ENCODE measurements at regions not wholly inside any gene's neighbourhood (a gene's known extent, or its start where the extent isn't known, plus 50 kb on each side); places are given as distances from the start of the nearest gene placed in this dataset.

DNA sequence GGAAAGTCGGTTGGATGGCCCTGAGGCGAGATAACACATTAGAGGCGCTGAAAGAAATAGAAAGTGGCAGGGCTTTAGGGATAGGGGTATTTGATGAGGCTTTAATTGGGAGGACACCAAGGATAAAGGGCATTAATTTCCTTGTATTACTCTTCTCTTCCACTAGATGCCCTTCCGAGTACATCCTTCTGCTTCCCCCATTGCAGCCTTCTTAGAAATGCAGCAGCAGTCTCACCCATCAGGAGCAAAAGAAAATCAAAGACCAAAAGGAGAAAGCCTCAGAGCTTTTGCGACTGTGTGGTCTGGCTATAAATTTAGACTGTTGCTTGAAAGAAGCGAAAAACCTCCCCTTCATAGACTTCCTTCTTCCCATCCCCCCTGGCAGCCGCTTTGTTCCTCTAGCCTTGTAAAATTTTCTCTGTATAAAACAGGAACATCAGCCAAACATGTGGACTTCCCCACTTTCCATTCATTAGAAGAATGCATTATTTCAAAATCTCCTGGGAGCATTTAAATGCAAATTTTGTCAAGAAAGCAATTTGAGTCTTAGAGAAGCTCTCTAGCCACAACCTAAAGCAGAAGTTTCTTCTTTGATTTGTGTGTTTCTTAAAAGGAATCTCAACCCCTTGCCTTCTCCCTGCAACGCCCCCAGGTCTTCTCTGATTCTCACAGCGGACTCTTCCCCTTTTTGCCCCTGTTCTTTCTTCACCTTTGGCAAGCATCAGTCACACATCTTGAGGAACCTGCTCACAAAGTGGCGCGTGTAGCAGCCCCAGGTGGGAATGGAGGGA is 76.6 kb downstream of the NDUFS5 start:
- DNase-seq (ENCODE audit: low read depth, low spot score) (peak; percentile 84), ATAC-seq (peak; percentile 54), FAIRE-seq (peak; percentile 69)
- Histone ChIP-seq H2AFZ (ENCODE audit: control insufficient read depth, low read depth, low read length) (peak overlapping the region; percentile 75), H3K9ac (ENCODE audit: control insufficient read depth, insufficient read depth, low read length) (peak overlapping the region; percentile 65), H3K9me3 (replicated peaks; ENCODE audit: control insufficient read depth, insufficient read depth, low read length) (no peaks in the 10 kb centered on the region), H3K79me2 (ENCODE audit: control insufficient read depth, insufficient read depth, low read length) (peaks cover 34% of the 10 kb centered on the region), H3K27me3 (replicated peaks in 1 of 2; ENCODE audit: control insufficient read depth in 2 of 2, insufficient read depth in 2 of 2, low read length in 1 of 2) (no peaks in the 10 kb centered on the region), H4K20me1 (ENCODE audit: control insufficient read depth, insufficient read depth) (no peaks in the 10 kb centered on the region), H3K27ac (ENCODE audit: control insufficient read depth, insufficient read depth) (peak overlapping the region; percentile 67), H3K36me3 (ENCODE audit: control insufficient read depth in 2 of 2, insufficient read depth in 2 of 2, low read length in 1 of 2) (no peaks in the 10 kb centered on the region), H3K4me2 (ENCODE audit: control insufficient read depth, insufficient read depth) (peak overlapping the region; percentile 78), H3K4me3 (peak overlapping the region; percentile 94), H3K4me1 (ENCODE audit: control insufficient read depth, insufficient read depth, low read length) (peaks cover 29% of the 10 kb centered on the region)
- POLR2A ChIA-PET, result interaction anchor here (2.2 kb wide), 1 partner anchor 89 kb away, joined by 16 read pairs; no protein-coding TSS in a partner anchor
- in situ Hi-C loops (cut with MboI) (no loop called here), intact Hi-C loops (cut with micrococcal nuclease; ENCODE audit: unreplicated experiment) (loop anchor here (1.0 to 10.0 kb wide), 5 partner anchors 89 to 552 kb away; no protein-coding TSS in a partner anchor)
- SMC1A ChIA-PET (ENCODE audit: uncharacterized antibody, unreplicated experiment), result interaction anchor here (0.7 to 3.4 kb wide), 16 partner anchors 9 to 436 kb away, joined by 3 to 137 read pairs (median 4); partner anchors contain the start of gene NDUFS5
- CTCF ChIA-PET, result interaction anchor here (0.6 to 10.0 kb wide), 23 partner anchors 8 to 556 kb away, joined by 3 to 465 read pairs (median 3); no protein-coding TSS in a partner anchor
- under 1% methylated on average over 11 of the region's 11 CpGs for WGBS (ENCODE audit: insufficient coverage, insufficient replicate concordance, low lambda C conversion rate, missing lambda C conversion rate)
- RAD21 ChIA-PET (ENCODE audit: unreplicated experiment), result interaction anchor here (0.7 to 11.2 kb wide), 16 partner anchors 11 to 437 kb away, joined by 3 to 304 read pairs (median 4); partner anchors contain the start of gene MACF1
- no TSS peak for BruUV-seq (replicated peaks)
- peak; percentile 58; the same call in 1 of the 2 replicates for TF ChIP-seq SIN3A (IDR thresholded peaks at IDR 0.05; ENCODE audit: low read depth, low read length)
- TF ChIP-seq, protein P1, sequence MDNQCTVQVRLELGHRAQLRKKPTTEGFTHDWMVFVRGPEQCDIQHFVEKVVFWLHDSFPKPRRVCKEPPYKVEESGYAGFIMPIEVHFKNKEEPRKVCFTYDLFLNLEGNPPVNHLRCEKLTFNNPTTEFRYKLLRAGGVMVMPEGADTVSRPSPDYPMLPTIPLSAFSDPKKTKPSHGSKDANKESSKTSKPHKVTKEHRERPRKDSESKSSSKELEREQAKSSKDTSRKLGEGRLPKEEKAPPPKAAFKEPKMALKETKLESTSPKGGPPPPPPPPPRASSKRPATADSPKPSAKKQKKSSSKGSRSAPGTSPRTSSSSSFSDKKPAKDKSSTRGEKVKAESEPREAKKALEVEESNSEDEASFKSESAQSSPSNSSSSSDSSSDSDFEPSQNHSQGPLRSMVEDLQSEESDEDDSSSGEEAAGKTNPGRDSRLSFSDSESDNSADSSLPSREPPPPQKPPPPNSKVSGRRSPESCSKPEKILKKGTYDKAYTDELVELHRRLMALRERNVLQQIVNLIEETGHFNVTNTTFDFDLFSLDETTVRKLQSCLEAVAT (IDR thresholded peaks at IDR 0.05), result peak; percentile 18; the same call in 1 of the 2 replicates
- TF ChIP-seq ZNF274 (IDR thresholded peaks at IDR 0.05; ENCODE audit: insufficient read depth, insufficient read length), result no peak
- no peak for TF ChIP-seq BMI1 (IDR thresholded peaks at IDR 0.05; ENCODE audit: borderline replicate concordance)
- TF ChIP-seq BACH1 (IDR thresholded peaks at IDR 0.05; ENCODE audit: borderline replicate concordance), result no peak
- no peak for TF ChIP-seq CEBPB (IDR thresholded peaks at IDR 0.05; ENCODE audit: borderline replicate concordance in 1 of 2, low read depth in 2 of 2, low read length in 2 of 2)
- TF ChIP-seq POLR2AphosphoS5 (IDR thresholded peaks at IDR 0.05; ENCODE audit: low read length), result 0 out of 2 replicates have a peak, but pooled peaks have one; percentile 35
- TF ChIP-seq, protein P2, sequence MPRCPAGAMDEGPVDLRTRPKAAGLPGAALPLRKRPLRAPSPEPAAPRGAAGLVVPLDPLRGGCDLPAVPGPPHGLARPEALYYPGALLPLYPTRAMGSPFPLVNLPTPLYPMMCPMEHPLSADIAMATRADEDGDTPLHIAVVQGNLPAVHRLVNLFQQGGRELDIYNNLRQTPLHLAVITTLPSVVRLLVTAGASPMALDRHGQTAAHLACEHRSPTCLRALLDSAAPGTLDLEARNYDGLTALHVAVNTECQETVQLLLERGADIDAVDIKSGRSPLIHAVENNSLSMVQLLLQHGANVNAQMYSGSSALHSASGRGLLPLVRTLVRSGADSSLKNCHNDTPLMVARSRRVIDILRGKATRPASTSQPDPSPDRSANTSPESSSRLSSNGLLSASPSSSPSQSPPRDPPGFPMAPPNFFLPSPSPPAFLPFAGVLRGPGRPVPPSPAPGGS (IDR thresholded peaks at IDR 0.05; ENCODE audit: borderline replicate concordance, insufficient read depth, low read depth, low read length, poor library complexity, severe bottlenecking), result no peak
- no peak for TF ChIP-seq E4F1 (IDR thresholded peaks at IDR 0.05; ENCODE audit: borderline replicate concordance, partially characterized antibody)
- no peak for TF ChIP-seq KAT2A (conservative IDR thresholded peaks at IDR 0.05; ENCODE audit: control insufficient read depth, low read depth, low read length)
- no peak for TF ChIP-seq ZBED1 (IDR thresholded peaks at IDR 0.05; ENCODE audit: borderline replicate concordance)
- TF ChIP-seq SP1 (IDR thresholded peaks at IDR 0.05; ENCODE audit: low read depth, low read length), result peak; percentile 11
- no peak for TF ChIP-seq ASH2L (IDR thresholded peaks at IDR 0.05; ENCODE audit: borderline replicate concordance, low read depth)
- peak; percentile 81; the same call in 1 of the 2 replicates for TF ChIP-seq STAT3 (IDR thresholded peaks at IDR 0.05; ENCODE audit: low read depth, low read length)
- no peak for TF ChIP-seq EZH2 (IDR thresholded peaks at IDR 0.05; ENCODE audit: borderline replicate concordance, control insufficient read depth, low read depth, low read length)
- TF ChIP-seq PAX8 (IDR thresholded peaks at IDR 0.05), result 0 out of 2 replicates have a peak, but pooled peaks have one; percentile 28

All from GM12878 (cell line).